AG09319 (cell line): ENCODE measurements at regions not wholly inside any gene's neighbourhood (a gene's known extent, or its start where the extent isn't known, plus 50 kb on each side); places are given as distances from the start of the nearest gene placed in this dataset.
A peak's percentile ranks its signal among the peaks of the same experiment; 100 is the strongest.

Experiments used
- DNase-seq: peaks from one replicate; pipeline ENCODE4 v3.0.0-alpha.2; 2010; ENCODE audit warnings: low read depth; ENCODE audit errors: extremely low read depth
- TF ChIP-seq, protein P1 (sequence below): IDR thresholded peaks from 2 replicates; pipeline ENCODE4 v1.5.1; 2011; ENCODE audit warnings: low read depth, mild to moderate bottlenecking, inconsistent platforms, low read length, moderate library complexity

- DNase-seq = no peak
- TF ChIP-seq, protein P1, sequence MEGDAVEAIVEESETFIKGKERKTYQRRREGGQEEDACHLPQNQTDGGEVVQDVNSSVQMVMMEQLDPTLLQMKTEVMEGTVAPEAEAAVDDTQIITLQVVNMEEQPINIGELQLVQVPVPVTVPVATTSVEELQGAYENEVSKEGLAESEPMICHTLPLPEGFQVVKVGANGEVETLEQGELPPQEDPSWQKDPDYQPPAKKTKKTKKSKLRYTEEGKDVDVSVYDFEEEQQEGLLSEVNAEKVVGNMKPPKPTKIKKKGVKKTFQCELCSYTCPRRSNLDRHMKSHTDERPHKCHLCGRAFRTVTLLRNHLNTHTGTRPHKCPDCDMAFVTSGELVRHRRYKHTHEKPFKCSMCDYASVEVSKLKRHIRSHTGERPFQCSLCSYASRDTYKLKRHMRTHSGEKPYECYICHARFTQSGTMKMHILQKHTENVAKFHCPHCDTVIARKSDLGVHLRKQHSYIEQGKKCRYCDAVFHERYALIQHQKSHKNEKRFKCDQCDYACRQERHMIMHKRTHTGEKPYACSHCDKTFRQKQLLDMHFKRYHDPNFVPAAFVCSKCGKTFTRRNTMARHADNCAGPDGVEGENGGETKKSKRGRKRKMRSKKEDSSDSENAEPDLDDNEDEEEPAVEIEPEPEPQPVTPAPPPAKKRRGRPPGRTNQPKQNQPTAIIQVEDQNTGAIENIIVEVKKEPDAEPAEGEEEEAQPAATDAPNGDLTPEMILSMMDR = no peak
Measured at GRCh38 chr13:99663908-99664307, 162.6 kb downstream of the TM9SF2 start.

DNA sequence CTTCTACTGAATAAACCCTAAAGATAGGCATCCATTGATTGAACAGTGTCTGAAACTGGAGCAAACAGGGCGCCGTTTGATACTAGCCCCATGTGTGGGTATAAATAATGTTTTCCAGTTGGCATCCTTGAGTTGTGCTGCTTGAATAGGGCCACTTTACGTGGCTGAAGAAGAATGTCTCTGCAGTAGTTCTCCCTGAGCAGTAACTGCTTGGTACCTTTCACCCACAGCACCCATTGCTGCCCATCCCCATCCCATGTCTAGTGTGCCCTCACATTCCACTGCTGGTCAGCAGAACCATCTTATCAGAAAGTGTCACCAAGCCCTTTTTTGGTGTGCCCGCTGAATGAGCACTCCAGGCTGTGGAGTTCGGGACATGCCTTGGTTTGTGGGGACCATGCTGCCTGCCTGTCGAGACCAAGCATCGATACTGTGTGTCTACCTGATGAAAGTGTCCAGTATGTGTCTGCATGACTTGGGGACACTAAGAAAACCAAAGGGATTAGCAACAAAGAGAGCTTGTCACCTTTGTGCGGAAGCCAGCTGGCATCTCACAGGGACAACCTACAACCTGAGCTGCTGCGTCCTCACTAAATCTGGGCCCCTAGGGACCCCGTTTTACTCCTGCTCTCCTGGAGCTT, 162.0 kb downstream of the TM9SF2 start:
- TF ChIP-seq, protein P1 = no peak
- no peak for DNase-seq

DNA sequence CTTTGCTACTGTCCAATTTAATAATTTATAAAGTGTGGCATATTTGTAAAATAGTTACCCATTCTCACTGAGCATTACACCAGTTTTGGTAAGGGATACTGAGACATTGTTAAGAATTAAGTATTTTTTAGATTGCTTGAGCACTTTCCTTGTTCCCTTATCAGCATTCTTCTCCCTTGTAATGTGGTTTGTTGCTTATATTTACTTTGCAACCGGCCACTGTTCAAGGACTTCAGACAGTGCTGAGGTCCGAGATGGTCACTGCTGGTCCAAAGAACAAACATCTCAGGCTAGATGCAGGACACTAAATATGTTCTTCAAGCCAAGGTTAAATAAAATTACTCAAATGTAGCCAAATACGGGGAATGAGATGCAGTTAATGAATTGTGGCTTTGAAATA, 161.4 kb downstream of the TM9SF2 start:
- no peak for DNase-seq
- TF ChIP-seq, protein P1 = no peak

DNA sequence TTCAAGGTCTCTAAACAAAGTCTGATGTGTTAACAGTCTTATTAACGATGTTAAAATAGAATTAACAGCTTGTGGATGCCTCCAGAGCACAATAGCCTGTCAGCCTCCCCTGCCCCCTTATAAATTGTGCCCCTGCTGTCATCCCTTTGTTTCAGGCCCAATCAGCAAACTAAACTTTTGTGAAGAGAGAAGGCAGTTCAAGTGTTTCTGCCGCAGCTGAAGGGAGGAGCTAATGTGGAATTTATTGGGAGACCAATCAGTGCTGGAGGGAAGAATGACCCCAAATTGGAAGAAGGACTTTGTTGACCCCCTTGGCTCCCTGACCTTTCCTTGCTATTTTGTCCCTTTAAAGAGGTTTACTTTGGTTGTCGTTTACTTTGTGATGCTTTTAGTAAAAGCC, 160.5 kb downstream of the TM9SF2 start:
- DNase-seq = no peak

GRCh38 chr13:99659866-99660554, 158.7 kb downstream of the TM9SF2 start:
- TF ChIP-seq, protein P1 = no peak
- no peak for DNase-seq

More for the DNA sequence above, 160.5 kb downstream of the TM9SF2 start:
- TF ChIP-seq, protein P1 = no peak

DNA sequence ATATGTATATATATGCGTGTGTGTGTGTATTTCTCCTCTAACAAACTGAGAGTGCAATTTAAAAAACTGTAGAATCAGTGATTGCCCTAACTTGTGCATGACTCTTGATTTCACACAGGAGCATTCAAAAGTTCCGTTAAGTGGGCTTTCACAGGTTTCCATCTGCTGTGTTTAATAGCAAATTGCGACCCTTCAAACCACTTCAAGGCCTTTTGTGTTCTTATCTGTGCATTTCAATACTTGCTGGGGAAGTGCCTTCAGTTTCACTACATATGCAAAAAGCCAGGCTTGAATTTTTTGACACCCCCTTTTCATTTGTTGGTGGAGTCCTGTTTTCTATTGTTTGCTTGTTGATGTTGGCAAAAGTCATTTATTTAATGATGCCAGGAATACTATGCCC, 158.0 kb downstream of the TM9SF2 start:
- TF ChIP-seq, protein P1 = no peak
- DNase-seq = no peak

DNA sequence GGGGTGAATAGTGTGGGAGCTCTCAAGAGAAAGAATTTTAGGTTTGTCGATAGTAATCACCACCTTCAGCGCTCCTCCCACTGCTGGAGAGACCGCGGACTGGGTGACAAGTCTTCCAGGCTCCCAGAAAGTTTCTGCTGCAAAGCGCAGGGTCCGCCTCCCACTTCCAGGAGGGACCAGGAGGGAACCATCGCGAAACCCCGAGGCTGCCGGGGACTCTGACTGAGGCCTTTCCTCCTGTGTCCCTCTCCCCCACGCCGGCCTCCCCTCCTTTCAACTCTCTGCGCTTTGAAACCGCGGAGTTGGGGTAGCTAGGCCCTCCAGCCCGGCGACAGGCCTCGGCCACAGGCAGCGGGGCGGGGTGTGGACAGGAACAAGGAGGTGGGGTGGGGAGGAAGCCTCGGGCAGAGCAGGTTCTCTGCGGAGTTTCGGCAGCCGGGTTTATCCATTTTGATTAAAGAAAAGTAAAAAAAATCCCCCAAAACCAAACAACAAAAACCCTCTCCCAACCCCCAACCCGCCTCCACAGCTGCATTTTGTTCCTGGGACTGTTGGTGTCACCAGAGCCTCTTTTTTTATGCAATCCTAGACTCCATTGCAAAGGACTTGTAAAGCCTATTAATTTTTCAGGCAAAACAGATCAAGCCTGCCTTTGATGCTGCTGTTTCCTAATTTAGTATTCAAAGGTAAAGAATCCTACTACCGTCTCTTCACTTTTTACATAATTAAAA, 157.2 kb downstream of the TM9SF2 start:
- TF ChIP-seq, protein P1 = peak; percentile 50
- DNase-seq = peak; percentile 29
